Spleen (tissue), 11 donors: ENCODE measurements at regions not wholly inside any gene's neighbourhood (a gene's known extent, or its start where the extent isn't known, plus 50 kb on each side); places are given as distances from the start of the nearest gene placed in this dataset.
A peak's percentile ranks its signal among the peaks of the same experiment; 100 is the strongest.

Source experiments
- DNase-seq: peaks from one replicate; pipeline ENCODE4 v3.0.0-alpha.2; 2020
- H3K27ac ChIP-seq, 8 donors: fragments of 200-600 bp; sonication (generic) in 7 of 8; 1 replicate in 4 of 8; 2 replicates in 4 of 8; pipeline versions ENCODE4 v1.5.0 to v1.8.0; 2016 to 2021; ENCODE audit warnings: inconsistent platforms in 4 of 8, mild to moderate bottlenecking in 4 of 8, moderate library complexity in 1 of 8
- H3K27me3 ChIP-seq, 7 donors: fragments of 200-600 bp; sonication (generic) in 6 of 7; replicated peaks in 1 of 7; 1 replicate in 4 of 7; 2 replicates in 3 of 7; pipeline versions ENCODE4 v1.5.0 to v1.8.0; 2016 to 2021; ENCODE audit warnings: inconsistent platforms in 3 of 7, mild to moderate bottlenecking in 1 of 7
- H3K36me3 ChIP-seq, 6 donors: fragments of 200-600 bp; sonication (generic) in 5 of 6; 1 replicate in 4 of 6; 2 replicates in 2 of 6; pipeline versions ENCODE4 v1.5.0 to v1.8.0; 2016 to 2021; ENCODE audit warnings: inconsistent platforms in 2 of 6
- H3K4me1 ChIP-seq, 6 donors: fragments of 200-600 bp; sonication (generic) in 5 of 6; 1 replicate in 3 of 6; 2 replicates in 3 of 6; pipeline versions ENCODE4 v1.5.0 to v1.8.0; 2016 to 2021; ENCODE audit warnings: inconsistent platforms in 3 of 6
- H3K4me3 ChIP-seq, 8 donors: fragments of 200-600 bp; sonication (generic) in 7 of 8; 1 replicate in 4 of 8; 2 replicates in 4 of 8; pipeline versions ENCODE4 v1.5.0 to v1.8.0; 2016 to 2021; ENCODE audit warnings: inconsistent platforms in 4 of 8, mild to moderate bottlenecking in 4 of 8, moderate library complexity in 2 of 8
- H3K9me3 ChIP-seq, 8 donors: fragments of 200-600 bp; sonication (generic) in 7 of 8; 1 replicate in 4 of 8; 2 replicates in 4 of 8; pipeline versions ENCODE4 v1.5.0 to v1.8.0; 2016 to 2021; ENCODE audit warnings: inconsistent platforms in 4 of 8
- CTCF ChIP-seq, 11 experiments: fragments of 200-600 bp in 7 of 11; fragments of 450-650 bp in 4 of 11; sonication (generic) in 4 of 11; IDR thresholded peaks in 8 of 11; conservative IDR thresholded peaks in 3 of 11; 1 replicate in 7 of 11; 2 replicates in 4 of 11; pipeline versions ENCODE4 v1.4.0 to v1.8.0; 2016 to 2021; ENCODE audit warnings: antibody characterized with exemption in 11 of 11, inconsistent platforms in 4 of 11, mild to moderate bottlenecking in 1 of 11
- POLR2A ChIP-seq, 3 donors: fragments of 450-650 bp; IDR thresholded peaks; one replicate each; pipeline ENCODE4 v1.5.1; 2017; ENCODE audit warnings: antibody characterized with exemption in 3 of 3, mild to moderate bottlenecking in 1 of 3
- POLR2AphosphoS5 ChIP-seq, 3 donors: sonication (generic); formaldehyde crosslinking; IDR thresholded peaks; one replicate each; pipeline ENCODE4 v1.5.1; 2017; ENCODE audit warnings: antibody characterized with exemption in 3 of 3
- WGBS, 5 donors: extraction: QIAGEN DNeasy Blood & Tissue Kit in 3 of 5; methylation state at CpG; one replicate each; pipeline versions ENCODE4 v1.1.5 to v1.1.7; 2013 to 2018; 5-methylcytosine and 5-hydroxymethylcytosine counted together
- intact Hi-C: fragments of 100-400 bp; cut with DNase I; formaldehyde crosslinking; loops from one replicate; pipeline ENCODE4 v1.15.0; 2023; ENCODE audit warnings: low total_unique reads
- donor health status: healthy with polysubstance abuse.
- donor health status: DM: no; HTN: no; CAD: no; lungs with moderate emphysema.
- donor health status: DM: no; HTN: no; CAD: no.
- donor health status: Bipolar disorder and iron deficiency.
- donor health status: healthy.
- donor health status: DM: no; HTN: no; CAD: no.
- donor health status: DM: yes; HTN: yes; CAD: no.

GRCh38 chr7:117836-118614 is 74.3 kb upstream of the FAM20C start:
- no peaks in the 10 kb centered on the region for H3K36me3 ChIP-seq
- WGBS, 5 donors: 74 to 86% (median 80%) methylated on average over 12 to 21 of the region's 22 CpGs
- H3K27me3 ChIP-seq: peaks cover 0 to 40% (median 0%) of the 10 kb centered on the region in 7 donors
- intact Hi-C loops: no loop called here
- TF ChIP-seq POLR2AphosphoS5 (IDR thresholded peaks at IDR 0.05): no peak
- no peak for TF ChIP-seq CTCF (IDR thresholded peaks at IDR 0.05 in 8 of 11, conservative IDR thresholded peaks at IDR 0.05 in 3 of 11)
- TF ChIP-seq POLR2A (IDR thresholded peaks at IDR 0.05): no peak
- peaks cover 0 to 71% (median 17%) of the 10 kb centered on the region in 6 donors for H3K4me1 ChIP-seq
- H3K27ac ChIP-seq: peak overlapping the region in 3 of 8 donors; percentile 83 to 85 (median 84)
- peak overlapping the region in 1 of 8 donors; percentile 51 for H3K4me3 ChIP-seq
- peaks cover 0 to 11% (median 3%) of the 10 kb centered on the region in 8 donors for H3K9me3 ChIP-seq
- DNase-seq: no peak

- H3K4me3 ChIP-seq: peak overlapping the region in 1 of 8 donors; percentile 51
- intact Hi-C loops: no loop called here
- H3K27me3 ChIP-seq: peaks cover 0 to 40% (median 0%) of the 10 kb centered on the region in 7 donors
- peaks cover 0 to 4% (median 0%) of the 10 kb centered on the region in 8 donors for H3K9me3 ChIP-seq
- peak overlapping the region in 7 of 8 donors; percentile 61 to 85 (median 78) for H3K27ac ChIP-seq
- TF ChIP-seq POLR2AphosphoS5 (IDR thresholded peaks at IDR 0.05) (no peak), CTCF (IDR thresholded peaks at IDR 0.05 in 8 of 11, conservative IDR thresholded peaks at IDR 0.05 in 3 of 11) (no peak), POLR2A (IDR thresholded peaks at IDR 0.05) (no peak)
- no peaks in the 10 kb centered on the region for H3K36me3 ChIP-seq
- H3K4me1 ChIP-seq: peaks cover 0 to 63% (median 17%) of the 10 kb centered on the region in 6 donors
- DNase-seq: no peak
- 60 to 73% (median 66%) methylated on average over 27 to 32 of the region's 32 CpGs for WGBS, 5 donors
These were observed 73.6 kb upstream of the FAM20C start for GRCh38 chr7:118615-119391.

- TF ChIP-seq POLR2AphosphoS5 (IDR thresholded peaks at IDR 0.05) (peak in 2 of 3 donors; percentile 33 to 69), CTCF (IDR thresholded peaks at IDR 0.05 in 8 of 11, conservative IDR thresholded peaks at IDR 0.05 in 3 of 11) (no peak)
- Histone ChIP-seq H3K9me3 (peaks cover 0 to 2% (median 0%) of the 10 kb centered on the region in 8 donors), H3K27me3 (peaks cover 0 to 40% (median 0%) of the 10 kb centered on the region in 7 donors), H3K4me1 (peaks cover 0 to 56% (median 17%) of the 10 kb centered on the region in 6 donors), H3K4me3 (peak overlapping the region in 1 of 8 donors; percentile 51), H3K27ac (peak overlapping the region in 7 of 8 donors; percentile 61 to 85 (median 78)), H3K36me3 (no peaks in the 10 kb centered on the region)
- intact Hi-C loops: no loop called here
- no peak for DNase-seq
- 18 to 37% (median 25%) methylated on average over 10 to 27 of the region's 27 CpGs for WGBS, 5 donors
These were observed 72.8 kb upstream of the FAM20C start for GRCh38 chr7:119392-120163.
